ENCODE measurements at regions not wholly inside any gene's neighbourhood (a gene's known extent, or its start where the extent isn't known, plus 50 kb on each side); places are given as distances from the start of the nearest gene placed in this dataset.

GRCh38 chr5:10109299-10109698 lies 140.4 kb downstream of the ATPSCKMT start:
- H3K23ac ChIP-seq (ENCODE audit: insufficient read length, low read depth, low read length), result no peak overlapping the region
- no peak overlapping the region for H3K56ac ChIP-seq (ENCODE audit: insufficient read length, low read depth, low read length)
- no peaks in the 10 kb centered on the region for H3K9me3 ChIP-seq (ENCODE audit: control insufficient read depth, low read depth, low read length)
- no peak overlapping the region for H3K4me3 Mint-ChIP-seq
- H3K4me1 ChIP-seq (ENCODE audit: insufficient read depth, low read length), result peaks cover 2% of the 10 kb centered on the region; the same call in 1 of the 2 replicates
- no peak overlapping the region for H2BK12ac ChIP-seq (ENCODE audit: insufficient read length, low read depth, low read length)
- H2BK5ac ChIP-seq (ENCODE audit: insufficient read length, low read length), result no peak overlapping the region
- no peak overlapping the region for H2AK5ac ChIP-seq (ENCODE audit: insufficient read length, low read length)
- peaks cover 11 to 22% of the 10 kb centered on the region in 2 experiments for H3K4me1 Mint-ChIP-seq
- no peak overlapping the region for H2BK20ac ChIP-seq (ENCODE audit: low read depth, low read length, poor library complexity, severe bottlenecking)
- no peak overlapping the region for H2BK15ac ChIP-seq (ENCODE audit: low read depth, low read length)
- no CpG with 5 or more reads among the region's 7 CpGs for WGBS (ENCODE audit: extremely low coverage, insufficient read length, low lambda C conversion rate)
- H3K18ac ChIP-seq (ENCODE audit: insufficient read length, low read depth, low read length), result no peak overlapping the region
- H2AFZ ChIP-seq (ENCODE audit: low read length), result no peak overlapping the region
- H3K27ac ChIP-seq (ENCODE audit: insufficient read length, low read depth, low read length), result no peak overlapping the region
- H3K36me3 Mint-ChIP-seq (ENCODE audit: insufficient read depth in 1 of 3, low read depth in 3 of 3), result peaks cover 0 to 5% (median 2%) of the 10 kb centered on the region in 3 experiments; a peak in 2 of 7 replicates
- no peak overlapping the region for H2BK120ac ChIP-seq (ENCODE audit: low read depth, low read length, poor library complexity, severe bottlenecking)
- no peaks in the 10 kb centered on the region for H4K20me1 ChIP-seq (ENCODE audit: control insufficient read depth, insufficient read depth, insufficient read length)
- peaks cover 16% of the 10 kb centered on the region for H3K27me3 Mint-ChIP-seq (ENCODE audit: low read depth)
- no peak overlapping the region for H3K9ac ChIP-seq (ENCODE audit: extremely low read depth, insufficient read length, low read length)
- DNase-seq, result no peak
- no peaks in the 10 kb centered on the region; the same call in 1 of the 2 replicates for H3K27me3 ChIP-seq (ENCODE audit: insufficient read depth, low read length)
- no peaks in the 10 kb centered on the region for H3K79me1 ChIP-seq (ENCODE audit: insufficient read depth, low read depth, low read length, poor library complexity, severe bottlenecking)
- H4K8ac ChIP-seq (replicated peaks; ENCODE audit: insufficient read length, low read depth, low read length), result no peak overlapping the region
- H3K14ac ChIP-seq (ENCODE audit: insufficient read depth, low read length), result no peak overlapping the region
- H3K79me2 ChIP-seq (ENCODE audit: insufficient read depth, low read length), result no peaks in the 10 kb centered on the region
- H3T11ph ChIP-seq (ENCODE audit: low read length), result no peak overlapping the region
- H3K4ac ChIP-seq (ENCODE audit: low read depth, low read length), result no peak overlapping the region
- no peaks in the 10 kb centered on the region; a peak in 1 of 5 replicates for H3K9me3 Mint-ChIP-seq
- H3K4me2 ChIP-seq (ENCODE audit: insufficient read depth, insufficient read length, low read length), result no peak overlapping the region
- no peak overlapping the region for H4K5ac ChIP-seq (ENCODE audit: insufficient read length, low read depth, low read length)
- no peak overlapping the region for H4K91ac ChIP-seq (ENCODE audit: insufficient read length, low read depth, low read length)
- no peak overlapping the region for H3K27ac Mint-ChIP-seq
- no peaks in the 10 kb centered on the region for H3K23me2 ChIP-seq (ENCODE audit: insufficient read length, low read depth, low read length, poor library complexity, severe bottlenecking)
- TF ChIP-seq, protein P1, sequence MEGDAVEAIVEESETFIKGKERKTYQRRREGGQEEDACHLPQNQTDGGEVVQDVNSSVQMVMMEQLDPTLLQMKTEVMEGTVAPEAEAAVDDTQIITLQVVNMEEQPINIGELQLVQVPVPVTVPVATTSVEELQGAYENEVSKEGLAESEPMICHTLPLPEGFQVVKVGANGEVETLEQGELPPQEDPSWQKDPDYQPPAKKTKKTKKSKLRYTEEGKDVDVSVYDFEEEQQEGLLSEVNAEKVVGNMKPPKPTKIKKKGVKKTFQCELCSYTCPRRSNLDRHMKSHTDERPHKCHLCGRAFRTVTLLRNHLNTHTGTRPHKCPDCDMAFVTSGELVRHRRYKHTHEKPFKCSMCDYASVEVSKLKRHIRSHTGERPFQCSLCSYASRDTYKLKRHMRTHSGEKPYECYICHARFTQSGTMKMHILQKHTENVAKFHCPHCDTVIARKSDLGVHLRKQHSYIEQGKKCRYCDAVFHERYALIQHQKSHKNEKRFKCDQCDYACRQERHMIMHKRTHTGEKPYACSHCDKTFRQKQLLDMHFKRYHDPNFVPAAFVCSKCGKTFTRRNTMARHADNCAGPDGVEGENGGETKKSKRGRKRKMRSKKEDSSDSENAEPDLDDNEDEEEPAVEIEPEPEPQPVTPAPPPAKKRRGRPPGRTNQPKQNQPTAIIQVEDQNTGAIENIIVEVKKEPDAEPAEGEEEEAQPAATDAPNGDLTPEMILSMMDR (conservative IDR thresholded peaks at IDR 0.05), result no peak
